Umbilical cord (tissue), 1 donor: ENCODE measurements at regions not wholly inside any gene's neighbourhood (a gene's known extent, or its start where the extent isn't known, plus 50 kb on each side); places are given as distances from the start of the nearest gene placed in this dataset.

Experiments
- DNase-seq: peaks from one replicate; pipeline ENCODE4 v3.0.0-alpha.2; 2015; ENCODE audit warnings: low spot score

- no peak for DNase-seq
Measured at GRCh38 chr5:145218019-145218418, 617.1 kb downstream of the PRELID2 start.

- DNase-seq, result no peak
Measured at GRCh38 chr5:145210020-145210419, 625.1 kb downstream of the PRELID2 start.

GRCh38 chr5:145205546-145205945 is 629.6 kb downstream of the PRELID2 start:
- no peak for DNase-seq

GRCh38 chr5:145204743-145205142 is 630.4 kb downstream of the PRELID2 start:
- no peak for DNase-seq

GRCh38 chr5:145203193-145203592 is 631.9 kb downstream of the PRELID2 start:
- DNase-seq, result no peak

- no peak for DNase-seq
Measured at GRCh38 chr5:145198525-145199260, 636.4 kb downstream of the PRELID2 start.

GRCh38 chr5:145189746-145190145 is 645.4 kb downstream of the PRELID2 start:
- DNase-seq, result peak; percentile 20

- no peak for DNase-seq
Measured at GRCh38 chr5:145180371-145180770, 654.8 kb downstream of the PRELID2 start.

GRCh38 chr5:145178641-145179523 is 656.3 kb downstream of the PRELID2 start:
- no peak for DNase-seq

GRCh38 chr5:145176041-145176440 is 659.1 kb downstream of the PRELID2 start:
- no peak for DNase-seq

GRCh38 chr5:145166110-145166509 is 669.0 kb downstream of the PRELID2 start:
- no peak for DNase-seq

- no peak for DNase-seq
Measured at GRCh38 chr5:145163876-145164275, 671.3 kb downstream of the PRELID2 start.

- DNase-seq, result no peak
Measured at GRCh38 chr5:145162626-145163025, 672.5 kb downstream of the PRELID2 start.

- no peak for DNase-seq
Measured at GRCh38 chr5:145161391-145161790, 673.8 kb downstream of the PRELID2 start.

- DNase-seq, result no peak
Measured at GRCh38 chr5:145160679-145161078, 674.5 kb downstream of the PRELID2 start.

GRCh38 chr5:145158730-145159129 is 676.4 kb downstream of the PRELID2 start:
- no peak for DNase-seq

GRCh38 chr5:145157841-145158240 is 677.3 kb downstream of the PRELID2 start:
- DNase-seq, result no peak

GRCh38 chr5:145141534-145141933 is 693.6 kb downstream of the PRELID2 start:
- no peak for DNase-seq

- no peak for DNase-seq
Measured at GRCh38 chr5:145130996-145131395, 704.1 kb downstream of the PRELID2 start.

GRCh38 chr5:145129797-145130196 is 705.3 kb downstream of the PRELID2 start:
- DNase-seq, result no peak

- DNase-seq, result no peak
Measured at GRCh38 chr5:145124806-145125205, 710.3 kb downstream of the PRELID2 start.

GRCh38 chr5:145118611-145119010 is 716.5 kb downstream of the PRELID2 start:
- no peak for DNase-seq

- no peak for DNase-seq
Measured at GRCh38 chr5:145118127-145118526, 717.0 kb downstream of the PRELID2 start.
